Keratinocyte (primary cell): ENCODE measurements at regions not wholly inside any gene's neighbourhood (a gene's known extent, or its start where the extent isn't known, plus 50 kb on each side); places are given as distances from the start of the nearest gene placed in this dataset.

Experiments used
- DNase-seq: peaks from one replicate; pipeline ENCODE4 v3.0.0-alpha.2; 2011; ENCODE audit warnings: low read depth, missing footprints, low spot score
- FAIRE-seq: peaks from 2 replicates; lab custom pipeline; 2011; peaks lifted over from hg19 to GRCh38; lab: Jason Lieb, UNC
- H2AFZ ChIP-seq: 2 replicates; pipeline ENCODE4 v1.6.0; 2012; ENCODE audit warnings: low read length, control low read depth, inconsistent platforms; ENCODE audit not compliant: control insufficient read depth
- H3K27ac ChIP-seq: 2 replicates; pipeline ENCODE4 v1.5.1; 2011; ENCODE audit warnings: low read length; ENCODE audit not compliant: control insufficient read depth, insufficient read depth
- H3K27me3 ChIP-seq: 3 replicates; pipeline ENCODE4 v1.6.0; 2011; ENCODE audit warnings: low read length; ENCODE audit not compliant: control insufficient read depth, insufficient read depth; ENCODE audit errors: extremely low read depth
- H3K36me3 ChIP-seq, 2 experiments: 2 replicates in 1 of 2; 3 replicates in 1 of 2; pipeline ENCODE4 v1.5.1; 2011; ENCODE audit warnings: low read length in 2 of 2, mild to moderate bottlenecking in 1 of 2; ENCODE audit not compliant: control insufficient read depth in 2 of 2, insufficient read depth in 2 of 2; ENCODE audit errors: extremely low read depth in 1 of 2
- H3K4me1 ChIP-seq: 3 replicates; pipeline ENCODE4 v1.5.1; 2011; ENCODE audit warnings: low read length; ENCODE audit not compliant: control insufficient read depth, insufficient read depth; ENCODE audit errors: extremely low read depth
- H3K4me2 ChIP-seq: 3 replicates; pipeline ENCODE4 v1.6.0; 2011; ENCODE audit warnings: low read depth, low read length; ENCODE audit not compliant: control insufficient read depth, insufficient read depth; ENCODE audit errors: extremely low read depth
- H3K4me3 ChIP-seq, 3 experiments: fragments of 200-600 bp in 1 of 3; sonication (generic) in 1 of 3; 2 replicates in 2 of 3; 3 replicates in 1 of 3; pipeline ENCODE4 v1.5.1; 2011 to 2016; ENCODE audit warnings: low read length in 3 of 3, mild to moderate bottlenecking in 3 of 3, control low read depth in 2 of 3, inconsistent platforms in 1 of 3, low read depth in 1 of 3, mixed read lengths in 1 of 3, mixed run types in 1 of 3, moderate library complexity in 1 of 3; ENCODE audit not compliant: control insufficient read depth in 2 of 3, insufficient read depth in 2 of 3; ENCODE audit errors: extremely low read depth in 1 of 3
- H3K79me2 ChIP-seq: 2 replicates; pipeline ENCODE4 v1.6.0; 2012; ENCODE audit warnings: low read length; ENCODE audit not compliant: control insufficient read depth, insufficient read depth
- H3K9ac ChIP-seq: 3 replicates; pipeline ENCODE4 v1.6.0; 2011; ENCODE audit warnings: low read length; ENCODE audit not compliant: control insufficient read depth, insufficient read depth; ENCODE audit errors: extremely low read depth
- H3K9me1 ChIP-seq: 3 replicates; pipeline ENCODE4 v1.6.0; 2011; ENCODE audit warnings: low read length; ENCODE audit not compliant: control insufficient read depth, insufficient read depth; ENCODE audit errors: extremely low read depth
- H3K9me3 ChIP-seq: 2 replicates; pipeline ENCODE4 v1.5.1; 2012; ENCODE audit warnings: low read depth, low read length; ENCODE audit not compliant: control insufficient read depth
- H4K20me1 ChIP-seq: 3 replicates; pipeline ENCODE4 v1.6.0; 2011; ENCODE audit warnings: low read length; ENCODE audit not compliant: control insufficient read depth, insufficient read depth; ENCODE audit errors: extremely low read depth
- EZH2 ChIP-seq: IDR thresholded peaks from one replicate; pipeline ENCODE4 v1.6.1; 2012; ENCODE audit warnings: inconsistent platforms, mild to moderate bottlenecking, low read length, moderate library complexity
- dilution Hi-C: fragments of 300-500 bp; cut with MboI; formaldehyde crosslinking; loops from one replicate; pipeline ENCODE4 v1.7.0; 2020; ENCODE audit warnings: low sequenced_read_pairs; ENCODE audit not compliant: extremely low pct_ligation_motif_present
- TF ChIP-seq, protein P1 (sequence below), 3 experiments: IDR thresholded peaks in 1 of 3; conservative IDR thresholded peaks in 1 of 3; optimal IDR thresholded peaks in 1 of 3; 2 replicates in 2 of 3; 3 replicates in 1 of 3; pipeline versions ENCODE3 to v1.5.1; 2011; ENCODE audit warnings: low read length in 3 of 3, mild to moderate bottlenecking in 3 of 3, moderate library complexity in 2 of 3, control low read depth in 1 of 3, inconsistent platforms in 1 of 3; ENCODE audit not compliant: insufficient read depth in 2 of 3; ENCODE audit errors: extremely low read depth in 1 of 3

DNA sequence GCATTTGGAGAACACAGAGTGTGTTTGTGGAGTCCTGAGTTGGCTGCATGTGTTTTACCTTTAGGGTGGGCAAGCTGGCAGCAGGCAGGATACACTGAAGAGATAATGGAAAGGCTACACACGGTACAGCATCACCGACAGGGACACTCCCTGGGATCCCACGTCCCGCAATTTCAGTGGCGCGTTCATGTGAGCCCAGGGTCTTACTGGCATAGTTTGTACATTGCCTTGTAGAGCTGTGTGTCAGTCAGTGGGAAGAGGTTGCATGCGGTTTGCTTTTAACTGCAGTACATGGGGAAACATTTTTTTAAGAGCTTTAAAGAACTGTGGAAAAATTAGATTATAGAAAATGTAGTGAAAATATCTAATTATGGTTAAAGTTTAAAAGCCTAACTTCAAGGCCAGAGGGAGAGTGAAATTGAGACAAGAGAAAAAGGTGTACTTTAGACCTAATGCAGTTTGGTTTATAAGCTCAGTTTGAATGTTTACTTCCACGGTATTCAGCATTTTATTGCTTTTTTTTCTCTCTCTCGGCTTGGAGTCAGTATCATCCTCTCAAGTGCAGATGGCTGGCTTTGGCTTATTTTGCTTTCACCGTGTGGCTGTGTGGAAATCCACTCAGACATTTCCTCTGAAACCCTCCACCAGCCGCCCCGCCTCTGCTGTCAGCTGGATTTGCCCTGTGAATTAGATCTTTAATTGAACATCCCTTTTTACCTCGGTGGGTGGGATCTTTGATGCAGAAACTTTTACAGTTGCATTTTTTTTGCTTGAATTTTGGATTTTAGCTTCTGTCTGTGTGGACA, 364.2 kb upstream of the COBL start:
- Histone ChIP-seq H3K4me2 (no peak overlapping the region), H3K9me1 (no peaks in the 10 kb centered on the region), H3K9ac (no peak overlapping the region), H3K79me2 (no peaks in the 10 kb centered on the region), H3K9me3 (no peaks in the 10 kb centered on the region), H3K4me1 (no peaks in the 10 kb centered on the region), H3K27me3 (no peaks in the 10 kb centered on the region), H3K36me3 (no peaks in the 10 kb centered on the region), H3K4me3 (no peak overlapping the region), H2AFZ (no peak overlapping the region), H4K20me1 (no peaks in the 10 kb centered on the region), H3K27ac (no peak overlapping the region)
- no peak for DNase-seq
- FAIRE-seq: no peak
- TF ChIP-seq, protein P1, sequence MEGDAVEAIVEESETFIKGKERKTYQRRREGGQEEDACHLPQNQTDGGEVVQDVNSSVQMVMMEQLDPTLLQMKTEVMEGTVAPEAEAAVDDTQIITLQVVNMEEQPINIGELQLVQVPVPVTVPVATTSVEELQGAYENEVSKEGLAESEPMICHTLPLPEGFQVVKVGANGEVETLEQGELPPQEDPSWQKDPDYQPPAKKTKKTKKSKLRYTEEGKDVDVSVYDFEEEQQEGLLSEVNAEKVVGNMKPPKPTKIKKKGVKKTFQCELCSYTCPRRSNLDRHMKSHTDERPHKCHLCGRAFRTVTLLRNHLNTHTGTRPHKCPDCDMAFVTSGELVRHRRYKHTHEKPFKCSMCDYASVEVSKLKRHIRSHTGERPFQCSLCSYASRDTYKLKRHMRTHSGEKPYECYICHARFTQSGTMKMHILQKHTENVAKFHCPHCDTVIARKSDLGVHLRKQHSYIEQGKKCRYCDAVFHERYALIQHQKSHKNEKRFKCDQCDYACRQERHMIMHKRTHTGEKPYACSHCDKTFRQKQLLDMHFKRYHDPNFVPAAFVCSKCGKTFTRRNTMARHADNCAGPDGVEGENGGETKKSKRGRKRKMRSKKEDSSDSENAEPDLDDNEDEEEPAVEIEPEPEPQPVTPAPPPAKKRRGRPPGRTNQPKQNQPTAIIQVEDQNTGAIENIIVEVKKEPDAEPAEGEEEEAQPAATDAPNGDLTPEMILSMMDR (optimal IDR thresholded peaks at IDR 0.05 in 1 of 3, IDR thresholded peaks at IDR 0.05 in 1 of 3, conservative IDR thresholded peaks at IDR 0.05 in 1 of 3; ENCODE audit: extremely low read depth in 1 of 3, insufficient read depth in 2 of 3, low read length in 3 of 3): no peak
- no peak for TF ChIP-seq EZH2
- dilution Hi-C loops: no loop called here

DNA sequence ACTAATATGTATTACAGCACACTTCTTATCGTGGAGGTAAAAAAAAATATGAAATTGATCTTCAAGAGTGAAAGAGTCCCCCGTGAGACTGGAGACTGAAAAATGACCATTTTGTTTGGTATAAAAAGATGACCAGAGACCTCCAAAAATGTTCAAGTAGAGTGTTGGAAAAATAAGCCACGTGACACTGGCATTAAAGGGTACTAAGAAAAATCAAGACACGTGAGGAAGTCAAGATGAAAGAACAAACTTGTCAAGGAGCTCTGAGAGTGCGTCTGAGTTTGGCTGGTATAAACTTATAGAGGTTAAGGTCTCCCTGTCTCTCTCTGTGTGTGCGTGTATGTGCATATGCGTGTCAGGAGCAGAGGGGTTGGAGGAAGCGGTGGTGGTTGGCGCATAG, 362.7 kb upstream of the COBL start:
- DNase-seq (no peak), FAIRE-seq (no peak)
- Histone ChIP-seq H3K27me3 (no peaks in the 10 kb centered on the region), H3K4me1 (no peaks in the 10 kb centered on the region), H3K27ac (no peak overlapping the region), H3K9me1 (no peaks in the 10 kb centered on the region), H3K79me2 (no peaks in the 10 kb centered on the region), H3K9me3 (no peaks in the 10 kb centered on the region), H3K9ac (no peak overlapping the region), H3K4me2 (no peak overlapping the region), H3K4me3 (no peak overlapping the region), H3K36me3 (no peaks in the 10 kb centered on the region), H4K20me1 (no peaks in the 10 kb centered on the region), H2AFZ (no peak overlapping the region)
- TF ChIP-seq EZH2: no peak
- TF ChIP-seq, protein P1 (optimal IDR thresholded peaks at IDR 0.05 in 1 of 3, IDR thresholded peaks at IDR 0.05 in 1 of 3, conservative IDR thresholded peaks at IDR 0.05 in 1 of 3; ENCODE audit: extremely low read depth in 1 of 3, insufficient read depth in 2 of 3, low read length in 3 of 3): no peak
- dilution Hi-C loops: no loop called here
